H54 (cell line): ENCODE measurements at regions not wholly inside any gene's neighbourhood (a gene's known extent, or its start where the extent isn't known, plus 50 kb on each side); places are given as distances from the start of the nearest gene placed in this dataset.
"Not testable (repeated sequence)": the region's sequence is repeated elsewhere in the genome, so short reads cannot be mapped to it uniquely, and the experiment has no call there.

ENCODE experiments used
- DNase-seq: peaks from one replicate; pipeline ENCODE4 v3.0.0; 2011; ENCODE audit warnings: low spot score, mixed read lengths; ENCODE audit not compliant: insufficient read length
- FAIRE-seq: peaks from 3 replicates; lab custom pipeline; 2011; peaks lifted over from hg19 to GRCh38; lab: Jason Lieb, UNC
- POLR2A ChIP-seq: IDR thresholded peaks from 2 replicates; pipeline ENCODE4 v1.6.1; 2011; ENCODE audit warnings: low read depth, mild to moderate bottlenecking, low read length

GRCh38 chr4:52507774-52508173 is 151.3 kb downstream of the USP46 start:
- FAIRE-seq (no peak), DNase-seq (no peak)
- no peak for TF ChIP-seq POLR2A

DNA sequence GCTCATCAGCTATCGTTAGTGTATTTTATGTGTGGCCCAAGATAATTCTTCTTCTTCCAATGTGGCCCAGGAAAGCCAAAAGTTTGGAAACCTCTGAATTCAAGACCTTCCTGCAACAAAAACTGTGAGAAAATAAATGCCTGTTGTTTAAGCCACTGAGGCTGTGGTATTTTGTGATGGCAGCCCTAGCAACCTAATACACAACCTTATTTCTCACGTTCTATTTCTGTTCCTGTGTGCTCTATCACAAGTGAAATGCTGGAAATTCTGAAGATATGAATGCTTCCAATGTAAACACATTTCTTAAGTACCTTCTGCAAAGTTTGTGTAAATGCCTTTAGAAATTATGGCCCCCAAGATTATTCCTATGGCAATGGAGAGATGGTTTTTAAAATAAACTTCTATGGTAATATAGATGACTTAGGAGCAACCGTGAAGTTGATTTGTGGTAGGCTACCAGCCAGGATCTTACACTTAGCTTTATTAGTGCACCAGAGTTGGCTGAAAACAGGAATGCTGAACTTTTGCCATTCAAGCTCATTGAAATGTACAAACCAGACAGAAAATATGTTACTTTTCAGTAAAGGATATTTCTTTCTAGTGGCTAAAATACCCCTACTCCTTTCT is 148.0 kb downstream of the USP46 start:
- no peak for TF ChIP-seq POLR2A
- DNase-seq (no peak), FAIRE-seq (no peak)

GRCh38 chr4:52511825-52512224 is 147.3 kb downstream of the USP46 start:
- FAIRE-seq: no peak
- no peak for TF ChIP-seq POLR2A
- DNase-seq: no peak

DNA sequence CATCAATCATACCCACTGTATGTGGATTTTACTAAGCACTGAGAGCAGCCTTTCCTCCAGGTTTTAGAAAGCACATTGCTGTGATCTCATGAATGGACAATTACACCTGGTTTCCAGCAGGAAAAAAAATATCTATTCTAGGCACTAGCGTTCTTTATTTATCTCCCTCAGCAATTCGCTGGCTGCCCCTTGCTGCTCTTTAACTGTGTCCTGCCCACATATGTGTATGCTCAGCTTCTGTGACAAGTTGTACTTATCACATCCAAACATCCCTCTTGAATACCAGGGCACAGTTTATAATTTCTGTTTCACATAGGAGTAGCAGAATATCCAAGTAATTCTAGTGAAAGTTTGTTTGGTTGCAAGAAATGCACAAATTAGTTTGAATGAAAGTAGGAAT is 146.8 kb downstream of the USP46 start:
- no peak for TF ChIP-seq POLR2A
- DNase-seq: no peak
- no peak for FAIRE-seq

- FAIRE-seq, DNase-seq: not testable (repeated sequence)
These were observed 137.0 kb downstream of the USP46 start for GRCh38 chr4:52522093-52522492.

DNA sequence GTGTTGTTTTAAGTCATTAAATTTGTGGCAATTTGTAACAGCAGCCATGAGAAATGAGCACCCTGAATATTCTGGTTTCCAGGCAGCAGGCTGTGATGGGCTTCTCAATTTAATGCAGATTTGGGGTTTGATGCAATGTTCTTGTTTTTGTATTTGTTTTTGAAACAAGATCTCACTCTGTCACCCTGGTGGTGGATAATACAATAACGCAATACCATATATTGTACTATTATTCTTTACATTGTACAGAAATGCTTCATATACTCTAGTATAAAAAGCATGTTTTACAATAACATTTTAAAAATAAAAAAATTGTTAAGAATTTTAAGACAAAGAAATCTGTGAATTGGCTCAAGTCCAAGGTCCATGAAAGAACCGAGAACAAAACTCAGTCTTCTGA is 129.1 kb downstream of the USP46 start:
- DNase-seq (no peak), FAIRE-seq (no peak)
- no peak for TF ChIP-seq POLR2A

DNA sequence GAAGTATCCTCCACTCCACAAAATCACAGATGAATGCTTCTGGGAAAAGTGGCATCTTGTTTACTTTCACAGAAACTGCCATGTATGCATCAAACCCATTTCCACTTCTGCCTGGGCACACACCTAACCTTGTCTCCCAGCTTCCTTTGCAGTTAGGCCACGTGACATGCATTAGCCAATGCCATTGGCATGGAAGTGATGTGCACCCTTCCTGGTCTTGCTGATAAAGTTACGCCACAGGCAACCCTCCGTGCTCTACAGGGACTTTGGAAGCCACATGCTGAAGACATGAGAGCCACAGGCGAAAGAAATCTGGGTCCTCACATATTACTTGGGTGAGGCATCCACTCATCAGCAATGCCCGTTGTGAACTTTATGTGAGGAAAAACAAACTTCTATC is 123.3 kb downstream of the USP46 start:
- no peak for FAIRE-seq
- DNase-seq: no peak
- no peak for TF ChIP-seq POLR2A
